ENCODE measurements at regions not wholly inside any gene's neighbourhood (a gene's known extent, or its start where the extent isn't known, plus 50 kb on each side); places are given as distances from the start of the nearest gene placed in this dataset.
A peak's percentile ranks its signal among the peaks of the same experiment; 100 is the strongest.

DNA sequence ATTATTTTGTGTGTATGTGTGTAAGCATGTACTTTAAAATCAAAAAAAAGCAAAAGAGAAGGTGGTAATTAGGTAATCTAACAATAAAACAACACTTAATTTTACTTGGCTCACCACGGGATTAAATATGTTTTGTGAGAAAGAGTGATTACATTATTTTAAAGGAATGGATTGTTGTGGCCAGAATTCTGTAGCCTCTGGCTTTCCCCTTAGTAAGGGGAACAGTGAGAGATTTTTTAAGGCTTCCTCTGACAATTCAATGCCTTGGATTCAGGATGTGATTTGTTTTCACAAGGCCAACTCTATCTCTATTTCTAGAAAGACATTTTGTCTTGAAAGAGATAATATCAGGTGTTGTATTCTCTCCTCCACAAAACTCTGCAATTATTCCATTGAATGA is 560.3 kb upstream of the CDH8 start:
- ATAC-seq (no peak), DNase-seq (ENCODE audit: low spot score in 2 of 2) (no peak)
- peaks cover 5 to 16% of the 10 kb centered on the region in 2 donors for H3K36me3 Mint-ChIP-seq
- H3K9me3 Mint-ChIP-seq, result peaks cover 17 to 29% of the 10 kb centered on the region in 2 donors
- no peak overlapping the region for H3K27ac Mint-ChIP-seq

DNA sequence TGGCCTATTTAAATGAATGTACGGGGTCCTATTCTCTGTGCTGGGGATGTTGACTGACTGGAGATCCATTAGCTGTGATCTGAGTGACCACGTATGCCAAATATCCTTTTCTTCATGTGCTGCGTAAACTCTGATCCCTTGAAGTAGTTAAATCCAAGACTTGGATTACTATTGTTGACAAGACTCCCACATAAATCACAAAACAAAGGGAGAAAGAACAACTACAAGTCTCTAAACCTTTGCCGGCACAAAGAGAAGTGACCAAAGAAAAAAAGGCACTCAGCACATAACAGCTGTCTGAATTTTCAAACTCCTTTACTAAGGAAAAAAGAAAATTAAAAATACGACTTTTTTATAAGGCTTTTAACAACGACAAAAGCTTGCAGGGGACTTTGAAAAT is 559.9 kb upstream of the CDH8 start:
- Mint-ChIP-seq H3K27ac (no peak overlapping the region), H3K9me3 (peaks cover 12 to 24% of the 10 kb centered on the region in 2 donors), H3K36me3 (peaks cover 5 to 16% of the 10 kb centered on the region in 2 donors)
- DNase-seq (ENCODE audit: low spot score in 2 of 2) (no peak), ATAC-seq (no peak)

DNA sequence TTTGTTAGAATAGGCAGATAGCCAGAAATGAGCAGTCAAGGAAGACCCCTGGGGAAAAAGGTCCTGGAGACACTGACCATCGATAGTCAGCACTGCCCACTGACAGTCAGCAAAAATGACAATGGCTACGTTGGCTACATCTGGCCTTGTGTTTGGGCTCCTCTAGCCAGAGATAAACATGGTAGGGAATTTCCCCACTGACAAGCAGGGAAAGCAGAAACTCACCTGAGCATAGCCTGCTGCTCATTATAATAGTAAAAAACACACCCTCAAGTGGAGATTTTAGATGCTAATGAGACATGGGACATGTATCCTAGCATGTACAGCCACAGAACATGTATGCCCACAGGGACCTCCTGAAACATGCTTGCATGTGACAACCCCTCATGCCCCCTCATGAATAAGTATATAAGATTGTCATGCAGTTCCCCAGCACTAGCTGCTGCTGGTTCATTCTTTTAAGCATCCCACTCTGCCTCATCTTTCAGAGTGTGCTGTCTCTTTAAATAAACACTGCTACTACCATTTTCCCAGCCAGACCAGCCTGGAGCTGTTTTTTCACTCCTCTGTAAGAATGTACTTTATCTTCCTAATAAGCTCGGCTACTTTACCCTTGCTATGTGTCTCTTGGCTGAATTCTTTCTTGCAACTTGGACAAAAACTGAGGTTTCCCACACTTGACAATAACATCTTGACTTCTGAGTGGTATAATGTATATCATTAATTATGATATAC is 550.1 kb upstream of the CDH8 start:
- ATAC-seq, result no peak
- peaks cover 31 to 33% of the 10 kb centered on the region in 2 donors for H3K9me3 Mint-ChIP-seq
- H3K27ac Mint-ChIP-seq, result peak overlapping the region in 1 of 2 donors; percentile 44
- DNase-seq (ENCODE audit: low spot score in 2 of 2), result no peak
- H3K36me3 Mint-ChIP-seq, result peaks cover 0 to 5% of the 10 kb centered on the region in 2 donors

DNA sequence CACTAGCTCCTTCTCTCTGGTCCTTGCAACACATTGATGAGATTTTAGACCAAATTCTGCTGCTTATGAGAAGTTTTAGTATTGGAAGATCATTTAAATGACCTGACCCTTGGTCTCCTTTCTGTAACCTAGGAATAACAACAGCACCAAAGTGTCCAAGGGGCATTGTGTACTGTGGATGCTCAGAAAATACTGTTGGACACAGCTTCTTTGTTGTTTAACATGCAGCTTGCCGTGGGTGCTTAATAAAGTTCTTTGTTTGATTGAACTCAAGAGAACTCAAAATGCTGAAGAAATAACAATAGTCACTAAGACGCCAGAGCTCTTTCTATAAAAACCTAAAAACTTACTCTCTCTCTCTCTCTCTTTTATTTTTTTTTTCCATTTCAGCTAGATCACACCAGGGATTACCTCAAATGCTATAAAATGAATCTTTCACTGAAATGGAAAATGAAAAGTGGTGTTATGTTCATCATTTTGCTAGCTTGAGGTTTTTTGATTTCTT is 548.9 kb upstream of the CDH8 start:
- H3K36me3 Mint-ChIP-seq, result peaks cover 0 to 5% of the 10 kb centered on the region in 2 donors
- ATAC-seq, result no peak
- no peak overlapping the region for H3K27ac Mint-ChIP-seq
- H3K9me3 Mint-ChIP-seq, result peaks cover 28 to 29% of the 10 kb centered on the region in 2 donors
- DNase-seq (ENCODE audit: low spot score in 2 of 2), result no peak

DNA sequence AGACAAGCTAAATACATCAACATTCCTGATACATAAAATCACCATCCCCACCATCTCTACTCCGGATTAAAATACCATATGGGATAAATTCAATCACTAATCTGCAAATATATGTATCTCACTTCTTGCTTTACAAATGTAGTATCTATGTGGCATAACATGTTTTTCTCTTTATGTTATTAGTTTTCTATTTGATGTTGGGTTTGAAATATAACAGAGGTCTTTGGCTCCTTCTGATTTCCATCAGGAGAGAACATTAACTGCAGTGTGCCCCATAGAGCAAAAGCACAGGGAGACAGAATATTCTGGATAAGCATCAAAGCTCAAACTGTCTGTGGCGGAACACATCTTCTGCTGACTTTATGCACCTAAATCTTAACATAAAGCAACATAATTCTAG is 547.2 kb upstream of the CDH8 start:
- Mint-ChIP-seq H3K27ac (no peak overlapping the region), H3K36me3 (peaks cover 0 to 5% of the 10 kb centered on the region in 2 donors), H3K9me3 (peaks cover 25 to 29% of the 10 kb centered on the region in 2 donors)
- ATAC-seq (no peak), DNase-seq (ENCODE audit: low spot score in 2 of 2) (no peak)

GRCh38 chr16:62573466-62573865 is 537.2 kb upstream of the CDH8 start:
- H3K36me3 Mint-ChIP-seq, result peaks cover 0 to 11% of the 10 kb centered on the region in 2 donors
- DNase-seq (ENCODE audit: low spot score in 2 of 2) (no peak), ATAC-seq (no peak)
- peaks cover 17% of the 10 kb centered on the region in 2 donors for H3K9me3 Mint-ChIP-seq
- no peak overlapping the region for H3K27ac Mint-ChIP-seq

GRCh38 chr16:62568926-62569325 is 532.7 kb upstream of the CDH8 start:
- ATAC-seq (no peak), DNase-seq (ENCODE audit: low spot score in 2 of 2) (no peak)
- peaks cover 0 to 5% of the 10 kb centered on the region in 2 donors for H3K36me3 Mint-ChIP-seq
- H3K27ac Mint-ChIP-seq, result no peak overlapping the region
- H3K9me3 Mint-ChIP-seq, result peaks cover 6 to 17% of the 10 kb centered on the region in 2 donors

- Mint-ChIP-seq H3K36me3 (peaks cover 0 to 8% of the 10 kb centered on the region in 2 donors), H3K27ac (no peak overlapping the region), H3K9me3 (peaks cover 16 to 33% of the 10 kb centered on the region in 2 donors)
- ATAC-seq, result no peak
- no peak for DNase-seq (ENCODE audit: low spot score in 2 of 2)
Observed at GRCh38 chr16:62565706-62566105, 529.5 kb upstream of the CDH8 start.

DNA sequence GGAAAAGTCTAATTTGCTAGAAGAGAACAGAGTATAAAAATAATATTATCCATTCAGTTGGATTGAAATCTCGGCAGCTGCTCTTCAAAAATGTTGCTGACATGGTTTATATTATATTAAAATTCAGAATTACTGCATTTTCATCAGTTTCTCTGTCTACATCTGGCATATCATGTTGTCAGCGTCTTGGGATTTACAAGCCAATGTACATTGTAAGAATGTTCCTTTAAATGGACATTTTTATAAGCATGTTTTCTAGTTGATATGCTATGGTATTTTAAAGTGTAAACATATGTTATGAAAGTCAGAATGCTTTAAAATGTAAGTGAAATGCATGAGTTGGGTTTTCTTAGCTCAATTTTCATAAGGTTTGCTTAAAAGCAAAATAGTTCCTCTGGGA is 528.1 kb upstream of the CDH8 start:
- Mint-ChIP-seq H3K9me3 (peaks cover 14 to 30% of the 10 kb centered on the region in 2 donors), H3K36me3 (peaks cover 0 to 13% of the 10 kb centered on the region in 2 donors), H3K27ac (no peak overlapping the region)
- DNase-seq (ENCODE audit: low spot score in 2 of 2), result no peak
- no peak for ATAC-seq

- Mint-ChIP-seq H3K9me3 (peaks cover 28 to 40% of the 10 kb centered on the region in 2 donors), H3K36me3 (peaks cover 0 to 29% of the 10 kb centered on the region in 2 donors), H3K27ac (no peak overlapping the region)
- no peak for ATAC-seq
- no peak for DNase-seq (ENCODE audit: low spot score in 2 of 2)
Observed at GRCh38 chr16:62562121-62562520, 525.9 kb upstream of the CDH8 start.

DNA sequence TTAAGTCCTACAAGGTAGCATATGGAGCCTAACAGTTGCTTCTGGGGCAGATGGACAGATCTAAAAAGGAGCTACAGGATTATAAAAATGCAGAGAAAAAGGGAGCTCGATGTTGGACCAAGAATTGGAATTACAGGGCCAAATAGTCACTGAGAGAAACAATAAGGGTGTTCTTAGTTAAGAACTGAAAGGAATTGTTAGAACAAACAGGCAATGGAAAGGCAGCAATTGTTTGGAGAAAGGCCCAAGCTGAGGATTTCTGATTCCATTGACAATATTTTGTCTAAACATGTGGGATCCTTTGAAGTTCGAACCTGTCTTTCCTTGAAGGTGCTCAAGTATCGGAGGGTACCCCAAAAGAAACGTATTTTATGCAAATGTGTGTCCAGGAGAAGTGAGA is 513.6 kb upstream of the CDH8 start:
- H3K27ac Mint-ChIP-seq, result no peak overlapping the region
- DNase-seq (ENCODE audit: low spot score in 2 of 2) (no peak), ATAC-seq (no peak)
- H3K36me3 Mint-ChIP-seq, result peaks cover 0 to 5% of the 10 kb centered on the region in 2 donors
- H3K9me3 Mint-ChIP-seq, result peaks cover 18 to 30% of the 10 kb centered on the region in 2 donors

DNA sequence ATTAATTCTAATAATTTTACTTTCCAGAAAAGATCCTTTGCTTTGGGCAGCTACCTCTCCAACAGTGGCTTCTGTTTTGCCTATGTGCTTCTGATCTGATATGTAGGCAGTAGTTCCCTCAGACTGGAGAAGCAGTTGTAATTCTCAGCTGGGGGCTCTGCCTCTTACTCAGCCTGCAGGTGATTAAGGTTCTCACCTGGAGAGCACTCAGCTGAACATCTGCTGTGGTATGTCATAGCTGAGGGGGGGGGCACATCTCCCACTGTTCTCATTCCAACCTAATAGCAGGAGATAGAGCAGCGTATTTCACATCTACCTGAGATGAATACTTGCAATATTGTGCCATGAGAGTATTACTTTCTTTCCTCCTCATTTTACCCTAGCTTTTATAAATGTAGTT is 511.9 kb upstream of the CDH8 start:
- DNase-seq (ENCODE audit: low spot score in 2 of 2) (no peak), ATAC-seq (no peak)
- H3K36me3 Mint-ChIP-seq, result no peaks in the 10 kb centered on the region
- H3K27ac Mint-ChIP-seq, result no peak overlapping the region
- peaks cover 18 to 30% of the 10 kb centered on the region in 2 donors for H3K9me3 Mint-ChIP-seq

- H3K27ac Mint-ChIP-seq, result no peak overlapping the region
- peaks cover 16 to 23% of the 10 kb centered on the region in 2 donors for H3K9me3 Mint-ChIP-seq
- DNase-seq (ENCODE audit: low spot score in 2 of 2) (no peak), ATAC-seq (no peak)
- no peaks in the 10 kb centered on the region for H3K36me3 Mint-ChIP-seq
Observed at GRCh38 chr16:62546701-62547100, 510.5 kb upstream of the CDH8 start.

DNA sequence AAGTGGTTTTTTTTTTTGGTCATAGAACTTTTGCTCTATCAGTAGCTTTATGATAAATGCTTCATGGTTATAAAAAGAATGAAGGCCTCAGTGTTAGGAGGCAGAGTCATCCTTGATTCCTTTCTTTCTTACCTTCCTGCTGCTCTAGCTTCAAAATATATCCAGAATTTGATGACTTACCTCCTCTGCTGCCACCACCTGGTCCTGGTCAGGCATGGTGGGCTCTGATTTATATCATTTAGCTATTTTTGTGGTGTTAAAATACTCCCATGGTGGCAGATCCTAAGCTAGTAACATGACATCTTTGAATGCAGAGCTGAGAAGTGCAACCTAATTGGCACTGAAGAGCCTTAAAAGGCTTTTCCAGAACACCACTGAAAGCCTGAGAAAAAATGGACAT is 508.8 kb upstream of the CDH8 start:
- Mint-ChIP-seq H3K36me3 (no peaks in the 10 kb centered on the region), H3K9me3 (peaks cover 16 to 19% of the 10 kb centered on the region in 2 donors), H3K27ac (no peak overlapping the region)
- no peak for ATAC-seq
- no peak for DNase-seq (ENCODE audit: low spot score in 2 of 2)

DNA sequence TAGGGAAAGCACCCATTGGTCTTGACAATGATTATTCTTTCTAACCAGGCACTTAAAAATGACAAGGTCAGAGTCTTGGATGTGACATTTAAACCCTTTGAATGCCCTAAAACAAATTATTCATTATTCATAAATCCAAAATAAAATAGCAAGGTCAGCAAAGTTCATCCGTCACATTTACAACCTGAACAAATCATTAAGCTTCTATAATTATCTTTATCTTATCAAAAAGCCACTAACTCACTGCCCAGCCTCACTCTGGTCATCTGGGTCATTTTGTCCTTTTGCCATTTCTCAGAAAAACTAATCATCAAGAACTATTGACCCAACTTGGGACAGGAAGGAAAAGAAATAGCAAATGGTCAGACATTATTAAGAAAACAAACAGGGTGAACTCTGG is 507.3 kb upstream of the CDH8 start:
- Mint-ChIP-seq H3K36me3 (peaks cover 0 to 4% of the 10 kb centered on the region in 2 donors), H3K9me3 (peaks cover 16 to 22% of the 10 kb centered on the region in 2 donors), H3K27ac (no peak overlapping the region)
- no peak for ATAC-seq
- no peak for DNase-seq (ENCODE audit: low spot score in 2 of 2)

DNA sequence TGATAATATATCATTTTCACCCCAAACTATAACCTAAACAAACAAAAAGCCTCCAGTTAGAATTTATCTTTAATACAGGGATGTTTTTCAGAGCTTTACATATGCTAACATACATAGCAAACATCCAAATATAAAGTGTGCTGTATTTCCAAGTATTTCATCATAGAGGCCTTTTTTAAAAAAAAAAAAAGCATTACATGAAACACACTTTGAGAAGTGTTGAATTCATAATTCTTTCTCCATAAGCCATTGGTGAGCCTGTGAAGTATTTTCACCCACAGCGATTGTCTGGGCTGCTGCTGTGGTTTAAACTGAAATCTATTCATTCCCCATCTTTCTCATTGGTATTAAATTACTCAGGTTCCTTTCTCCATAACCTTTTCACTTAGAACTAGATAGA is 503.4 kb upstream of the CDH8 start:
- H3K36me3 Mint-ChIP-seq, result peaks cover 0 to 15% of the 10 kb centered on the region in 2 donors
- H3K27ac Mint-ChIP-seq, result no peak overlapping the region
- DNase-seq (ENCODE audit: low spot score in 2 of 2) (no peak), ATAC-seq (no peak)
- H3K9me3 Mint-ChIP-seq, result peaks cover 16 to 25% of the 10 kb centered on the region in 2 donors

- no peak for ATAC-seq
- Mint-ChIP-seq H3K9me3 (peaks cover 31% of the 10 kb centered on the region in 2 donors), H3K27ac (no peak overlapping the region), H3K36me3 (peaks cover 0 to 16% of the 10 kb centered on the region in 2 donors)
- DNase-seq (ENCODE audit: low spot score in 2 of 2), result no peak
Observed at GRCh38 chr16:62530426-62530825, 494.2 kb upstream of the CDH8 start.

GRCh38 chr16:62516001-62516400 is 479.8 kb upstream of the CDH8 start:
- no peak for ATAC-seq
- peaks cover 0 to 8% of the 10 kb centered on the region in 2 donors for H3K36me3 Mint-ChIP-seq
- H3K9me3 Mint-ChIP-seq, result peaks cover 38 to 45% of the 10 kb centered on the region in 2 donors
- H3K27ac Mint-ChIP-seq, result no peak overlapping the region
- no peak for DNase-seq (ENCODE audit: low spot score in 2 of 2)
